Heart right ventricle (tissue), 16 donors: ENCODE measurements at regions not wholly inside any gene's neighbourhood (a gene's known extent, or its start where the extent isn't known, plus 50 kb on each side); places are given as distances from the start of the nearest gene placed in this dataset.
"Not testable (repeated sequence)": the region's sequence is repeated elsewhere in the genome, so short reads cannot be mapped to it uniquely, and the experiment has no call there.

ENCODE experiments used
- ATAC-seq, 8 donors: fragments of 200-7000 bp; cut with Tn5 transposase; one replicate each; pipeline ENCODE4 v1.9.1; 2020; ENCODE audit warnings: mild to moderate bottlenecking in 8 of 8, moderate library complexity in 8 of 8, moderate number of reproducible peaks in 1 of 8
- DNase-seq, 2 donors: peaks; one replicate each; pipeline ENCODE4 v3.0.0-alpha.2; 2020
- H3K27ac ChIP-seq, 10 donors: fragments of 200-600 bp; sonication (generic) in 2 of 10; one replicate each; pipeline versions ENCODE4 v1.5.0 to v1.8.0; 2020 to 2022; ENCODE audit warnings: mild to moderate bottlenecking in 3 of 10
- H3K27me3 ChIP-seq, 7 donors: fragments of 200-600 bp; one replicate each; pipeline ENCODE4 v1.8.0; 2021 to 2022; ENCODE audit warnings: mild to moderate bottlenecking in 2 of 7
- H3K36me3 ChIP-seq, 9 donors: fragments of 200-600 bp; sonication (generic) in 1 of 9; one replicate each; pipeline versions ENCODE4 v1.5.0 to v1.8.0; 2020 to 2022; ENCODE audit warnings: mild to moderate bottlenecking in 2 of 9
- H3K4me1 ChIP-seq, 9 donors: fragments of 200-600 bp; sonication (generic) in 1 of 9; one replicate each; pipeline versions ENCODE4 v1.5.0 to v1.8.0; 2020 to 2022; ENCODE audit warnings: mild to moderate bottlenecking in 4 of 9
- H3K4me3 ChIP-seq, 10 donors: fragments of 200-600 bp; sonication (generic) in 2 of 10; one replicate each; pipeline versions ENCODE4 v1.5.0 to v1.8.0; 2020 to 2022; ENCODE audit warnings: mild to moderate bottlenecking in 7 of 10, moderate library complexity in 2 of 10
- H3K9me3 ChIP-seq, 11 donors: fragments of 200-600 bp in 10 of 11; sonication (generic) in 2 of 11; one replicate each; pipeline versions ENCODE4 v1.5.0 to v1.8.0; 2013 to 2022; ENCODE audit warnings: mild to moderate bottlenecking in 2 of 11, control low read depth in 1 of 11, moderate library complexity in 1 of 11
- WGBS, 2 donors: extraction: QIAGEN DNeasy Blood & Tissue Kit; methylation state at CpG; one replicate each; pipeline ENCODE4 v1.1.7; 2013; ENCODE audit warnings: inconsistent platforms in 1 of 2; 5-methylcytosine and 5-hydroxymethylcytosine counted together
- intact Hi-C, 10 donors: fragments of 100-400 bp; cut with DNase I; formaldehyde crosslinking; loops; one replicate each; pipeline versions ENCODE4 v1.11.1 to v1.14.2; 2022
- TF ChIP-seq, protein P1 (sequence below), 9 donors: fragments of 200-600 bp; sonication (generic) in 2 of 9; IDR thresholded peaks; one replicate each; pipeline versions ENCODE4 v1.5.0 to v1.8.0; 2021 to 2022; ENCODE audit warnings: antibody characterized with exemption in 9 of 9, mild to moderate bottlenecking in 5 of 9, moderate library complexity in 1 of 9
- donor health status: Arrhythmogenic right ventricular cardiomyopathy.
- donor health status: ischemic (EF 13 %, LVEDD 7.1; RV severe dilation, severe dysfunction).
- donor health status: healthy with polysubstance abuse.
- donor health status: DM: no; HTN: yes; CAD: no.
- donor health status: DM: no; HTN: no; CAD: no.
- donor health status: ischemic (EF 25% LVEDD 6.9; RV normal size, moderate dysfunction).
- donor health status: ischemic (EF 25% LVEDD 5.7; RV mildly dilated, moderate dysfunction).
- donor health status: healthy.
- donor health status: DM: yes; HTN: yes; CAD: no.
- donor health status: Ischemic cardiomyopathy.
- donor health status: ischemic (EF 35%, LVEDD 5.7; RV mildly dilated, moderate dysfunction).
- donor health status: nonischemic (EF 11% LVEDD 7.7; RV severe dilation, severe dysfunction).
- donor health status: DM: yes; HTN: yes; CAD: no.
- donor health status: PGD.
- donor health status: ischemic (EF 29% LVEDD 5.4; RV normal size, mild dysfunction).
- donor health status: nonischemic (EF 23%, LVEDD 6.1; RV moderate dilation, normal function).

DNA sequence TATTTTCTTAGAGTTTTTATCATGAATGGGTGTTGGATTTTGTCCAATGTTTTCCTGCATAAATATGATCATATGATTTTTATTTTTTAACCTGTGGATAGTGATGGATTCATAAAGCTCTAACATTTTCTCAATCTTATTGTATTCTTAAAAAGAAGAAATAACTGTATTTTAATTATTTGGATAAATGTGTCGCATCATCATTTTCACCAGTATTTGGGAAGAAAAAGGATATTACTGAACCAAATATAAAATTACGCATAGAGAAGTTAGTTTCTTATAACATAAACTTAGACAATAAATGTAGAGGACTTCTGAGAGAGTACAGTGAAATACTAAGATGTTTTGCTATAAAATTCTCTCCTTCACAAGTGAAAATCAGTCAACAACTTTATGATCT is 126.0 kb upstream of the CHST9 start:
- 92 to 97% methylated on average over 2 of the region's 2 CpGs for WGBS, 2 donors
- H3K4me1 ChIP-seq: peaks cover 0 to 10% (median 0%) of the 10 kb centered on the region in 9 donors
- H3K4me3 ChIP-seq: no peak overlapping the region
- no peaks in the 10 kb centered on the region for H3K36me3 ChIP-seq
- intact Hi-C loops: no loop called here
- ATAC-seq (no peak), DNase-seq (no peak)
- no peak overlapping the region for H3K27ac ChIP-seq
- H3K27me3 ChIP-seq: no peaks in the 10 kb centered on the region
- H3K9me3 ChIP-seq: peaks cover 0 to 5% (median 0%) of the 10 kb centered on the region in 11 donors
- TF ChIP-seq, protein P1, sequence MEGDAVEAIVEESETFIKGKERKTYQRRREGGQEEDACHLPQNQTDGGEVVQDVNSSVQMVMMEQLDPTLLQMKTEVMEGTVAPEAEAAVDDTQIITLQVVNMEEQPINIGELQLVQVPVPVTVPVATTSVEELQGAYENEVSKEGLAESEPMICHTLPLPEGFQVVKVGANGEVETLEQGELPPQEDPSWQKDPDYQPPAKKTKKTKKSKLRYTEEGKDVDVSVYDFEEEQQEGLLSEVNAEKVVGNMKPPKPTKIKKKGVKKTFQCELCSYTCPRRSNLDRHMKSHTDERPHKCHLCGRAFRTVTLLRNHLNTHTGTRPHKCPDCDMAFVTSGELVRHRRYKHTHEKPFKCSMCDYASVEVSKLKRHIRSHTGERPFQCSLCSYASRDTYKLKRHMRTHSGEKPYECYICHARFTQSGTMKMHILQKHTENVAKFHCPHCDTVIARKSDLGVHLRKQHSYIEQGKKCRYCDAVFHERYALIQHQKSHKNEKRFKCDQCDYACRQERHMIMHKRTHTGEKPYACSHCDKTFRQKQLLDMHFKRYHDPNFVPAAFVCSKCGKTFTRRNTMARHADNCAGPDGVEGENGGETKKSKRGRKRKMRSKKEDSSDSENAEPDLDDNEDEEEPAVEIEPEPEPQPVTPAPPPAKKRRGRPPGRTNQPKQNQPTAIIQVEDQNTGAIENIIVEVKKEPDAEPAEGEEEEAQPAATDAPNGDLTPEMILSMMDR (IDR thresholded peaks at IDR 0.05): no peak

- no peaks in the 10 kb centered on the region for H3K27me3 ChIP-seq
- intact Hi-C loops: loop anchor here in 1 of 10 donors (10.0 kb wide), 1 partner anchor 497 kb away; no protein-coding TSS in a partner anchor
- ATAC-seq (no peak), DNase-seq (no peak)
- H3K4me3 ChIP-seq: no peak overlapping the region
- TF ChIP-seq, protein P1 (IDR thresholded peaks at IDR 0.05): no peak
- no peaks in the 10 kb centered on the region for H3K9me3 ChIP-seq
- 41 to 49% methylated on average over 5 of the region's 5 CpGs for WGBS, 2 donors
- H3K27ac ChIP-seq: no peak overlapping the region
- H3K4me1 ChIP-seq: no peaks in the 10 kb centered on the region
- no peaks in the 10 kb centered on the region for H3K36me3 ChIP-seq
Measured at GRCh38 chr18:27301615-27302378, 116.7 kb upstream of the CHST9 start.

GRCh38 chr18:27298214-27298804 is 113.2 kb upstream of the CHST9 start:
- no peaks in the 10 kb centered on the region for H3K4me1 ChIP-seq
- DNase-seq (no peak), ATAC-seq (peak in 2 of 8 donors; percentile 57 to 67)
- peaks cover 0 to 6% (median 0%) of the 10 kb centered on the region in 11 donors for H3K9me3 ChIP-seq
- intact Hi-C loops: loop anchor here (1.0 to 10.0 kb wide), 9 partner anchors 54 to 1806 kb away; no protein-coding TSS in a partner anchor
- H3K4me3 ChIP-seq: no peak overlapping the region
- no peaks in the 10 kb centered on the region for H3K27me3 ChIP-seq
- TF ChIP-seq, protein P1 (IDR thresholded peaks at IDR 0.05): peak; percentile 6 to 61 (median 42)
- no peak overlapping the region for H3K27ac ChIP-seq
- 76 to 82% methylated on average over 4 of the region's 4 CpGs for WGBS, 2 donors
- no peaks in the 10 kb centered on the region for H3K36me3 ChIP-seq

DNA sequence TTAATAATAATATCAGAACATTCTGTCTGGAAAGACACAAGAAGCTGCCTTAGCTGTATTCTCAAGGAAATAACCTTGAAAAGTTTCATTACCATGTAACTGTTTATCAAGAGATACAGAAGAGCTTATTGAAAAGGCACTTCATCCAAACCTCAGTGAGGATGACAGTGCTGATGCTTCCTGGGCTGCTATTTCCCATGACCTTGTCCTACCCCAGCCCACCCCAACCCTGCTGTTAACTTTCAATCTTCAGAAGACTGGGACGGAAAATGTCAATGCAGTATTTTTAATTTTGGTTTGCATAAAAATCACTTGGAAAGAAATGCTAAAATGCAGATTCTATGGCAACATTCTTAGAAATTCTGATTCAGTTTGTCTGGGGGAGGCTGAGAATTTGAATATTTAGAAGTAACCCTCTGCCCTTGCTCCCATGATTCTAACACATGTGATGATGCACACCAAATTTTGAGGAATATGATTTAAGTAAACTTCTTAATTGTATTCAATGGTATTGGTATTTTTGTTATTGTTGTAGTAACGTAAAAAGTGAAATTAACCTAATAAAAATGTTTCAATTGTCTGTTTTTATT is 101.0 kb upstream of the CHST9 start:
- intact Hi-C loops, H3K36me3 ChIP-seq, H3K9me3 ChIP-seq, DNase-seq, H3K4me1 ChIP-seq, H3K27ac ChIP-seq, H3K27me3 ChIP-seq, ATAC-seq, H3K4me3 ChIP-seq: not testable (repeated sequence)
- 77 to 78% methylated on average over 2 of the region's 2 CpGs for WGBS, 2 donors
